Spleen (tissue), 7 donors: ENCODE measurements at regions not wholly inside any gene's neighbourhood (a gene's known extent, or its start where the extent isn't known, plus 50 kb on each side); places are given as distances from the start of the nearest gene placed in this dataset.

Experiments used
- CTCF ChIP-seq, 11 experiments: fragments of 200-600 bp in 7 of 11; fragments of 450-650 bp in 4 of 11; sonication (generic) in 4 of 11; IDR thresholded peaks in 8 of 11; conservative IDR thresholded peaks in 3 of 11; 1 replicate in 7 of 11; 2 replicates in 4 of 11; pipeline versions ENCODE4 v1.4.0 to v1.8.0; 2016 to 2021; ENCODE audit warnings: antibody characterized with exemption in 11 of 11, inconsistent platforms in 4 of 11, mild to moderate bottlenecking in 1 of 11
- POLR2A ChIP-seq, 3 donors: fragments of 450-650 bp; IDR thresholded peaks; one replicate each; pipeline ENCODE4 v1.5.1; 2017; ENCODE audit warnings: antibody characterized with exemption in 3 of 3, mild to moderate bottlenecking in 1 of 3
- POLR2AphosphoS5 ChIP-seq, 3 donors: sonication (generic); formaldehyde crosslinking; IDR thresholded peaks; one replicate each; pipeline ENCODE4 v1.5.1; 2017; ENCODE audit warnings: antibody characterized with exemption in 3 of 3
- donor health status: DM: no; HTN: no; CAD: no; lungs with moderate emphysema.
- donor health status: DM: no; HTN: no; CAD: no.
- donor health status: DM: no; HTN: no; CAD: no.

- TF ChIP-seq POLR2A (IDR thresholded peaks at IDR 0.05) (no peak), POLR2AphosphoS5 (IDR thresholded peaks at IDR 0.05) (no peak), CTCF (IDR thresholded peaks at IDR 0.05 in 8 of 11, conservative IDR thresholded peaks at IDR 0.05 in 3 of 11) (no peak)
These were observed 490.9 kb downstream of the KLF5 start for GRCh38 chr13:73549717-73550116.
